ENCODE measurements at regions not wholly inside any gene's neighbourhood (a gene's known extent, or its start where the extent isn't known, plus 50 kb on each side); places are given as distances from the start of the nearest gene placed in this dataset.
"Not testable (repeated sequence)": the region's sequence is repeated elsewhere in the genome, so short reads cannot be mapped to it uniquely, and the experiment has no call there.

- Mint-ChIP-seq H3K4me1 (ENCODE audit: low read depth, unreplicated experiment) (no peaks in the 10 kb centered on the region), H3K4me3 (ENCODE audit: unreplicated experiment) (no peak overlapping the region), H3K27ac (ENCODE audit: unreplicated experiment) (no peak overlapping the region), H3K27me3 (ENCODE audit: unreplicated experiment) (no peaks in the 10 kb centered on the region), H3K9me3 (ENCODE audit: unreplicated experiment) (no peaks in the 10 kb centered on the region), H3K36me3 (ENCODE audit: unreplicated experiment) (no peaks in the 10 kb centered on the region)
- DNase-seq: no peak
- TF ChIP-seq, protein P1, sequence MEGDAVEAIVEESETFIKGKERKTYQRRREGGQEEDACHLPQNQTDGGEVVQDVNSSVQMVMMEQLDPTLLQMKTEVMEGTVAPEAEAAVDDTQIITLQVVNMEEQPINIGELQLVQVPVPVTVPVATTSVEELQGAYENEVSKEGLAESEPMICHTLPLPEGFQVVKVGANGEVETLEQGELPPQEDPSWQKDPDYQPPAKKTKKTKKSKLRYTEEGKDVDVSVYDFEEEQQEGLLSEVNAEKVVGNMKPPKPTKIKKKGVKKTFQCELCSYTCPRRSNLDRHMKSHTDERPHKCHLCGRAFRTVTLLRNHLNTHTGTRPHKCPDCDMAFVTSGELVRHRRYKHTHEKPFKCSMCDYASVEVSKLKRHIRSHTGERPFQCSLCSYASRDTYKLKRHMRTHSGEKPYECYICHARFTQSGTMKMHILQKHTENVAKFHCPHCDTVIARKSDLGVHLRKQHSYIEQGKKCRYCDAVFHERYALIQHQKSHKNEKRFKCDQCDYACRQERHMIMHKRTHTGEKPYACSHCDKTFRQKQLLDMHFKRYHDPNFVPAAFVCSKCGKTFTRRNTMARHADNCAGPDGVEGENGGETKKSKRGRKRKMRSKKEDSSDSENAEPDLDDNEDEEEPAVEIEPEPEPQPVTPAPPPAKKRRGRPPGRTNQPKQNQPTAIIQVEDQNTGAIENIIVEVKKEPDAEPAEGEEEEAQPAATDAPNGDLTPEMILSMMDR (IDR thresholded peaks at IDR 0.05; ENCODE audit: partially characterized antibody, unreplicated experiment): no peak
Observed at GRCh38 chr5:101068298-101068697, 165.2 kb upstream of the ST8SIA4 start.

DNA sequence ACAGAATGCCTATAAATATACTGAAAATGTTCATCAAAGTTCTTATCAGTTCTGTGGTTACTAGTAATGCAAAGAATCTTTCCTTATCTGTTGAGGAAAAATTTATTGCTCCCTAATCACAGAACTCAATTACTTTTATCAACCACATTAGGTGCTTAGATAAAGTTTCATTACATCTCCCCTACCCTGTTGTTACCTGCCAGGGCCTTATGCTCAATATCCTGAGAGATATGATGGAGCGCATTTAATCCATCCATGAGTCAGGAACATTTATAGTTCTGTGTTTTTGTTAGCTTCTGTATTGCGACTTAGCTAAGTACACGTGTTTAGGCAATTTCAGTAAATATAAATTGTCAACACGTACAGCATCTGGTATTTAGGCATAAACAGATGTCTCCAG is 164.3 kb upstream of the ST8SIA4 start:
- no peak for DNase-seq
- Mint-ChIP-seq H3K4me1 (ENCODE audit: low read depth, unreplicated experiment) (no peaks in the 10 kb centered on the region), H3K9me3 (ENCODE audit: unreplicated experiment) (no peaks in the 10 kb centered on the region), H3K36me3 (ENCODE audit: unreplicated experiment) (peaks cover 3% of the 10 kb centered on the region), H3K27me3 (ENCODE audit: unreplicated experiment) (no peaks in the 10 kb centered on the region), H3K4me3 (ENCODE audit: unreplicated experiment) (no peak overlapping the region), H3K27ac (ENCODE audit: unreplicated experiment) (no peak overlapping the region)
- TF ChIP-seq, protein P1 (IDR thresholded peaks at IDR 0.05; ENCODE audit: partially characterized antibody, unreplicated experiment): no peak

DNA sequence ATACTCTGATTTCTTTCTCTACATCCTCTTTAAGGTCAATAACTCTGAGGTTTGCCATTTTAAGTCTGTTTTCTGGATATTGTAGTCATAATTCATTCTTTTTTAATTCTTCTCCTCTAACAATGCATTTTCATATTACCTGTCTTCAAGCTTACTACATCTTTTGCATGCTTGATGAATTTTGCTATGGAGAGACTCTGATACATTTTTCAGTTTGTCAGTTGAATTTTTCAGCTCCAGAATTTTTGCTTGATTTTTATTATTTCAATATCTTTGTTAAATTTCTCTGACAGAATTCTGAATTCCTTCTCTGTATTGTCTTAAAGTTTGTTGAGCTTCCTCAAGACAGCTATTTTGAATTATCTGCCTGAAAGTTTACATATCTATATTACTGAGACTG is 159.8 kb upstream of the ST8SIA4 start:
- Mint-ChIP-seq H3K9me3 (ENCODE audit: unreplicated experiment) (peaks cover 4% of the 10 kb centered on the region), H3K4me3 (ENCODE audit: unreplicated experiment) (no peak overlapping the region), H3K36me3 (ENCODE audit: unreplicated experiment) (peaks cover 7% of the 10 kb centered on the region), H3K27me3 (ENCODE audit: unreplicated experiment) (no peaks in the 10 kb centered on the region), H3K4me1 (ENCODE audit: low read depth, unreplicated experiment) (no peaks in the 10 kb centered on the region), H3K27ac (ENCODE audit: unreplicated experiment) (no peak overlapping the region)
- DNase-seq: no peak
- TF ChIP-seq, protein P1 (IDR thresholded peaks at IDR 0.05; ENCODE audit: partially characterized antibody, unreplicated experiment): no peak

GRCh38 chr5:101047181-101047580 is 144.1 kb upstream of the ST8SIA4 start:
- Mint-ChIP-seq H3K27me3 (ENCODE audit: unreplicated experiment) (no peaks in the 10 kb centered on the region), H3K4me3 (ENCODE audit: unreplicated experiment) (no peak overlapping the region), H3K4me1 (ENCODE audit: low read depth, unreplicated experiment) (no peaks in the 10 kb centered on the region), H3K27ac (ENCODE audit: unreplicated experiment) (no peak overlapping the region), H3K36me3 (ENCODE audit: unreplicated experiment) (no peaks in the 10 kb centered on the region), H3K9me3 (ENCODE audit: unreplicated experiment) (no peaks in the 10 kb centered on the region)
- TF ChIP-seq, protein P1 (IDR thresholded peaks at IDR 0.05; ENCODE audit: partially characterized antibody, unreplicated experiment): no peak
- DNase-seq: no peak

DNA sequence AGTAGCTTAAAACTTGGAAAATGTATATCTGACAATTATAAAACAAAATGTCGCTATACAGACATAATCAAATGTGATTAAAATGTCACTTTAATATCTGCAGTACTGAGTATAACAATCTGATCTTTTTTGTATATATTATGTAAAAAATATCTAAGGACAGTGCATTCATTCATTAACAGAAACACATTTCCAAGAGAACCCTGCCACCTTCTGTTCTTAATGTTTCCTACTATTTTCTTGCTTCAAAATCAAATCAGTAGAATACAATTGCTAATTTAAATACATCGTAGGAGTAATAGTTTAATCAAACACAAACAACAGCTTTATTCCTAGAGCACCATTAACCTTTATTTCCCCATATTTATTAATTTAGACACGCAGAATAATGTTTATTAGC is 142.6 kb upstream of the ST8SIA4 start:
- no peak overlapping the region for H3K4me3 Mint-ChIP-seq (ENCODE audit: unreplicated experiment)
- no peak for DNase-seq
- H3K9me3 Mint-ChIP-seq (ENCODE audit: unreplicated experiment): no peaks in the 10 kb centered on the region
- H3K27ac Mint-ChIP-seq (ENCODE audit: unreplicated experiment): no peak overlapping the region
- H3K36me3 Mint-ChIP-seq (ENCODE audit: unreplicated experiment): no peaks in the 10 kb centered on the region
- no peaks in the 10 kb centered on the region for H3K4me1 Mint-ChIP-seq (ENCODE audit: low read depth, unreplicated experiment)
- TF ChIP-seq, protein P1 (IDR thresholded peaks at IDR 0.05; ENCODE audit: partially characterized antibody, unreplicated experiment): no peak
- no peaks in the 10 kb centered on the region for H3K27me3 Mint-ChIP-seq (ENCODE audit: unreplicated experiment)

DNA sequence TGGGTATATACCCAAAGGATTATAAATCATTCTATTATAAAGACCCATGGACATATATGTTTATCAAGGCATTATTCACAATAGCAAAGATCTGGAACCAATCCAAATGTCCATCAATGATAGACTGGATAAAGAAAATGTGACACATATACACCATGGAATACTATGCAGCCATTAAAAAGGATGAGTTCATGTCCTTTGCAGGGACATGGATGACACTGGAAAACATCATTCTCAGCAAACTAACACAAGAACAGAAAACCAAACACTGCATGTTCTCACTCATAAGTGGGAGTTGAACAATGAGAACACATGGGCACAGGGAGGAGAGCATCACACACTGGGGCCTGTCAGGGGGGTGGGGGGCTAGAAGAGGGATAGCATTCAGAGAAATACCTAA is 136.9 kb upstream of the ST8SIA4 start:
- not testable (repeated sequence) for H3K9me3 Mint-ChIP-seq (ENCODE audit: unreplicated experiment); H3K36me3 Mint-ChIP-seq (ENCODE audit: unreplicated experiment); H3K27me3 Mint-ChIP-seq (ENCODE audit: unreplicated experiment); H3K27ac Mint-ChIP-seq (ENCODE audit: unreplicated experiment); DNase-seq; H3K4me1 Mint-ChIP-seq (ENCODE audit: low read depth, unreplicated experiment); H3K4me3 Mint-ChIP-seq (ENCODE audit: unreplicated experiment)

Data from glutamatergic neuron (in vitro differentiated cells).